ENCODE measurements at regions not wholly inside any gene's neighbourhood (a gene's known extent, or its start where the extent isn't known, plus 50 kb on each side); places are given as distances from the start of the nearest gene placed in this dataset.

- Histone ChIP-seq H3K4me1 (no peaks in the 10 kb centered on the region), H3K9me3 (no peaks in the 10 kb centered on the region), H3K27me3 (no peaks in the 10 kb centered on the region), H3K36me3 (no peaks in the 10 kb centered on the region), H3K4me3 (ENCODE audit: low read depth, low read length) (no peak overlapping the region)
- DNase-seq = no peak
- TF ChIP-seq CTCF (IDR thresholded peaks at IDR 0.05; ENCODE audit: low read depth, low read length) = no peak
These were observed 150.1 kb upstream of the LRIG3 start for GRCh38 chr12:59070322-59070933.

- H3K36me3 ChIP-seq = no peaks in the 10 kb centered on the region
- no peak for TF ChIP-seq CTCF (IDR thresholded peaks at IDR 0.05; ENCODE audit: low read depth, low read length)
- no peaks in the 10 kb centered on the region for H3K27me3 ChIP-seq
- no peak overlapping the region for H3K4me3 ChIP-seq (ENCODE audit: low read depth, low read length)
- H3K4me1 ChIP-seq = no peaks in the 10 kb centered on the region
- H3K9me3 ChIP-seq = no peaks in the 10 kb centered on the region
- DNase-seq = no peak
These were observed 149.2 kb upstream of the LRIG3 start for GRCh38 chr12:59069516-59069915.

GRCh38 chr12:59068436-59068835, 148.1 kb upstream of the LRIG3 start:
- H3K36me3 ChIP-seq = no peaks in the 10 kb centered on the region
- H3K4me3 ChIP-seq (ENCODE audit: low read depth, low read length) = no peak overlapping the region
- H3K27me3 ChIP-seq = no peaks in the 10 kb centered on the region
- H3K9me3 ChIP-seq = no peaks in the 10 kb centered on the region
- no peaks in the 10 kb centered on the region for H3K4me1 ChIP-seq
- no peak for TF ChIP-seq CTCF (IDR thresholded peaks at IDR 0.05; ENCODE audit: low read depth, low read length)
- no peak for DNase-seq

- Histone ChIP-seq H3K4me3 (ENCODE audit: low read depth, low read length) (no peak overlapping the region), H3K27me3 (no peaks in the 10 kb centered on the region), H3K4me1 (no peaks in the 10 kb centered on the region), H3K36me3 (no peaks in the 10 kb centered on the region), H3K9me3 (no peaks in the 10 kb centered on the region)
- TF ChIP-seq CTCF (IDR thresholded peaks at IDR 0.05; ENCODE audit: low read depth, low read length) = no peak
- DNase-seq = no peak
These were observed 146.8 kb upstream of the LRIG3 start for GRCh38 chr12:59067083-59067482.

- H3K4me3 ChIP-seq (ENCODE audit: low read depth, low read length) = no peak overlapping the region
- no peak for TF ChIP-seq CTCF (IDR thresholded peaks at IDR 0.05; ENCODE audit: low read depth, low read length)
- DNase-seq = no peak
- H3K9me3 ChIP-seq = no peaks in the 10 kb centered on the region
- no peaks in the 10 kb centered on the region for H3K4me1 ChIP-seq
- H3K27me3 ChIP-seq = no peaks in the 10 kb centered on the region
- H3K36me3 ChIP-seq = no peaks in the 10 kb centered on the region
These were observed 146.1 kb upstream of the LRIG3 start for GRCh38 chr12:59066445-59066844.

- no peaks in the 10 kb centered on the region for H3K9me3 ChIP-seq
- no peaks in the 10 kb centered on the region for H3K36me3 ChIP-seq
- no peaks in the 10 kb centered on the region for H3K27me3 ChIP-seq
- TF ChIP-seq CTCF (IDR thresholded peaks at IDR 0.05; ENCODE audit: low read depth, low read length) = no peak
- DNase-seq = no peak
- H3K4me1 ChIP-seq = no peaks in the 10 kb centered on the region
- no peak overlapping the region for H3K4me3 ChIP-seq (ENCODE audit: low read depth, low read length)
These were observed 139.0 kb upstream of the LRIG3 start for GRCh38 chr12:59059088-59059935.

Data from BE2C (cell line).